NCI-H2196 treated with DMSO at 0.1 percent for 48 hours (cell line): ENCODE measurements at regions not wholly inside any gene's neighbourhood (a gene's known extent, or its start where the extent isn't known, plus 50 kb on each side); places are given as distances from the start of the nearest gene placed in this dataset.
A peak's percentile ranks its signal among the peaks of the same experiment; 100 is the strongest.

Source experiments
- DNase-seq: peaks from one replicate; lab custom pipeline; 2025; ENCODE audit not compliant: unreplicated experiment; lab: John Stamatoyannopoulos, UW

DNA sequence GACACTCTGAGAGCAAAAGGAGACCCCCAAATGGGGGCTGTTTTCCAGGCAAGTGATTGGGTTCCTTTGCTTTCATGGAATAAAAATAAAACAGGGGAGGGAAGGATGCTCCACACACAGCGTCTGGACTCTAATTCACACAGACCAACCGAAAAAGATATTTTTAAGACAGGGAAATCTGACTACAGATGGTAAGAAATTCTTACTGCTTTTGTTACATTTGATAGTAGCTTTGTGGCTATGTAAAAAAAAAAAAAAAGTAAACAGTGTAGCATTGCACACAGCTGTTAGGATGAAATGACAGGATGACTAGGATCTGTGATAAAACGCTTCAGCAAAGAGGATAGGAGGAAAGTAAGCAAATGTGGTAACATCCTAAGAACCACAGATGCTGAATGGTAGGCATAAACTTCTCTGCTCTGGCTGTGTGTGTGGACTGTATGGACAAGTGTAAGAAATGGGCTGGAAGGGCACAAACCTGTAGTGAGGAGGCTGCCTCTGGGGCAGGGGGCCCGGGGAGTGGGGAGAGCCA is 207.6 kb downstream of the ANAPC1 start:
- DNase-seq = no peak

GRCh38 chr2:111678161-111678560 is 205.8 kb downstream of the ANAPC1 start:
- DNase-seq = no peak

DNA sequence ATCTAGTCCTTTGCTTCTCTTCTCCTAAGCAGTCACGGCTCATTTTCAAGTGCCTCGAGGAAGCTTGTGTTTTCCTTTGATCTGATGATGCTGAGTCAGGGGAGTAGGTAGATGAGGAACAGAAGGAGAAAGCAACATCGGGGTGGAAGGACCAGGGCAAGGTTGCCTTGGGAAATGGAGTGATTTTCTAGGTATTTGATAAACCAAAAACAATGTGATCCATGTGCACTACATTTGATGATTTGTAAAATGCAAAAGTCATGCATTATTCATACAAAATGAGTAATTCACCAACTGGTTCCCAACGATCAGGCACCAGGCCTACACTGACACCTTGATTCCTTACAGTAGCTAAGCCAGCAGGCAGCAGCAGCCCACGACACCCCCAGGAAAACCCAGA is 205.3 kb downstream of the ANAPC1 start:
- no peak for DNase-seq

DNA sequence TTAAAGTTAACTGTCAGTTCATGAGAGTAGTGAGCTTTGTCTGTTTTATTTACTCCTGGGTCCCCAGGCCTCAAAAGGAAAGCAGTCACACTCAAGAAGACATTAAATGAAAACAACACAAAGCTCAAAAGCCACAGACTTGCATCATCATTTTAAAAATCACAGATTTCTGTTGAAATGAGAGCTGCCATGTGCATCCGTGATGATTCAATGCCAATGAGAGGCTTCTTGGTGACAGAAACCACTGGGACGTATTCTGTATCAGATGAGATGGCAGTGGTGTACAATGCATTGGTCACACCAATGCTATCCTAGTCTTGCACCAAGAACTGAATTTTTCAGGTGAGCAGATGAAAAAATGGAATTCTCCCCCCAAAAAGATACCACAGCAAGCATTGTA is 204.8 kb downstream of the ANAPC1 start:
- no peak for DNase-seq

- no peak for DNase-seq
Observed at GRCh38 chr2:111684611-111685010, 199.4 kb downstream of the ANAPC1 start.

DNA sequence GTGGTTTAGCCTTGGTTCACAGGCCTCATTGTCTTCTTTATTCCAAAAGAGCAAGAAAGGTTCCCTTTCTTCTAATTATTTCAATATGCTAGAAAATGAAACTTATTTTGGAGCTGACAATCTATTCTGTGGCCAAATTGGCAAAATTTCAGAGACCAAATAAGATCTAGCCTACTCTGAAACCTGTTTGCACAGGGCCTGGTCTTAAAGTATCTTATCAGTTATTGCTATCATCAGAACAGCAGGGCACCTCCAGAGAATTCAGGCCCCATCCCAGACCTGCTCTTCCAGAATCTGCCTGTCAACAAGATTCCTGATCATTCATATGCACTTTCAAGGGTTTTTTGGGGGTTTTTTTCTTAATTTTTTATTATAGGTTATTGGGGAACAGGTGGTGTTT is 198.7 kb downstream of the ANAPC1 start:
- no peak for DNase-seq

GRCh38 chr2:111686994-111687393 is 197.0 kb downstream of the ANAPC1 start:
- DNase-seq = no peak

DNA sequence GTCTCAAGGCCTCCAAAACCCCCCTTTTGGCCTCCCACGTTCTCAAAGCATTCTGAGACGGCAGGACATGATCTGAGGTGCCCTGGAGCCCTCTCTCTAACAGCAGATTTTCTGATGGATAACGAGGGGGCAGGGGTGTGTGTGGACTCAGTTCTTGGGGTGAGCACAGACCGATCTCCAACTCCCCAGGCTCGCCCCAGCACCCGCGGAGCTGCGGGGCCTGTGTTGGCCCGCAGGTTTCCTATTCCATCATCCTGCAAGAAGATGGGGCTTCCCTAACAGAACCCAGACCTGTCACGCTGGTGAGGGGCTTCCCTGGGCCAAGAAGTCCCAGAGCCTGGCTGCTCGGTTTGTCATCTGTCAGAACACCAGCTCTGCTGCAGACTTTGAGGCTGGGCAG is 196.1 kb downstream of the ANAPC1 start:
- no peak for DNase-seq

DNA sequence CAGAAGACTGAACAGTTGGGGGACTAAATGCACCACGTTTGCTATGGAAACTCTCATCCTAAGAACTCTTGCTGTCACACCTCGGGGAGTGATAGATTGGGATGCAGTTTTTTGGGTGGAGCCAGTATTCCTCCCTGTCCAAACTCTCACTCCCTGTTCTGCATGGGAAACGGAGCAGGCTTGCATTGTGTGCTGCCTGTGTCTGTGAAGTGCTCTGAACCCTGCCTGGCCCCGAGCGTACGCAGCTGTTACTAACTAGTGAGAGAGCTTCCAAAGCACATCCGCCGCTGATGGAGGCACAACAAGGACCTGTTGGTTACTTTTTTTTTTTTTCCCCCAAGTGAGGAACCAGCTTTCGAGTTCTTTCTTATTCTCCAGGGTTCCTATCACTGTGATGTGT is 195.5 kb downstream of the ANAPC1 start:
- no peak for DNase-seq

DNA sequence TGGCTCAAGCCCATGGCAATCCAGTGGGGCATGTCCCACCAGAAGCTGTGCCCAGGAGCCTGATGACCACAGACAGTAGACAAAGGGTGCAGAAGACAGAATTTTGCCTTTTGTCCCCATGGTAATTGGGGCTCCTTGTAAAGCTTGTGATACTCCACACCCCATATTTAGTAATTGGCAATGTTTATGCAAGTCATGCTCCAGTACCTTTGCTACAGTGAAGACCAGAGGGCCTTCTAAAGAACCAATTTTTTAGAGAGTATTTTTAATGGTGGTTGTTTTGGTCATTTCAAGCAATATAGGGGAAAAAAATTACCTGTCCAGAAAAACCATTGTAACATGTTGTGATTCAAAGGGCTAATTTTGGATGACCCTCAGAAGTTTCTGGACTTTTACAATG is 194.8 kb downstream of the ANAPC1 start:
- no peak for DNase-seq

GRCh38 chr2:111689941-111690340 is 194.1 kb downstream of the ANAPC1 start:
- DNase-seq = no peak

- no peak for DNase-seq
Observed at GRCh38 chr2:111691164-111691875, 192.7 kb downstream of the ANAPC1 start.

DNA sequence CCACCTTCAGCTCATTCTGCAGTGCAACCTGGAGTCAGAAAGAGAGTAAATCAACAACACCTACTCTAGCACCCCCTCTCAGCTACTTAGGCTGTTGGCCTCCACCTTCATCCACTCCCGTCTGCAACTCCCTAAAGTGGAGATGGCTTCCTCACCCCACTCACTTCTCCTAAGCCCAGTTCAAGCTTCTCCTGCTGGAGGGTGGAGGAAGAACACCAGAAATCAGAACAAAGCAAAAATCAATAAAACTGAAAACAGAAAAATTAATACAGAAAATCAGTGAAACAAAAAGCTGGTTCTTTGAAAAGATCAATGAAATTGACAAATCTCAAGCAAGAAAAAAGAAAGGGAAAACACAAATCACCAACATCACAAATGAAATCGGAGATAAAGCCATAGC is 191.7 kb downstream of the ANAPC1 start:
- no peak for DNase-seq

DNA sequence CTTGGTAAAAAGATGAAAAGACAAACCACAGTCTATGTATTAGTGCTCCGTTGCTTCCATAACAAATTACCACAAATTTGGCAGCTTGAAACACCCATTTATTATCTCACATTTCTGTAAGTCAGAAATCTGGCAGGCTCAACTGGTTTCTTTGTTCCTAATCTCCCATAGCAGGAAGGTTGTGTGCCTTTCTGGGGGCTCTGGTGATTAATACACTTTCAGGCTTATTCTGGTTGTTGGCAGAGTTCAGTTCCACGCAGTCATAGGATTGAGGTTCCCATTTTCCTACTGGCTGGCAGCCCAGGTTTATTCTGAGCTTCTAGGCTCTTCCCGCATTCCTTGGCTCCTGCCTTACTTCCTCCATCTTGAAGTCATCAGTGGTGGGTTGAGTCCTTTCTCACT is 189.3 kb downstream of the ANAPC1 start:
- DNase-seq = no peak

GRCh38 chr2:111695441-111696007 is 188.5 kb downstream of the ANAPC1 start:
- DNase-seq = no peak

DNA sequence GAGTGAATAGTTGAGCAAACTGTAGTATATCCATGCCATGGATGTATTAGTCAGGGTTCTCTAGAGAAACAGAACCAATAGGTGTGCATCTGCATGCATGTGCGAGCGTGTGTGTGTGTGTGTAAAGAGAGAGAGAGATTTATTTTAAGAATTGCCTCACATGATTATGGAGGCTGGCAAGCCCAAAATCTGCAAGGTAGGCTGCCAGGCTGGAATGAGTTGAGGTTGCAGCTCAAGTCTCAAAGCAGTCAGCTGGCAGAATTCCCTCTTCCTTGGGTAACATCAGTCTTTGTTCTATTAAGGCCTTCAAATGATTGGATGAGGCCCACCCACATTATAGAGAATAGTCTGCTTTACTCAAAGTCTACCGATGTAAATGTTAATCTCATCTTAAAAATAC is 187.8 kb downstream of the ANAPC1 start:
- no peak for DNase-seq

GRCh38 chr2:111697560-111697959 is 186.4 kb downstream of the ANAPC1 start:
- no peak for DNase-seq

GRCh38 chr2:111698089-111698488 is 185.9 kb downstream of the ANAPC1 start:
- no peak for DNase-seq

DNA sequence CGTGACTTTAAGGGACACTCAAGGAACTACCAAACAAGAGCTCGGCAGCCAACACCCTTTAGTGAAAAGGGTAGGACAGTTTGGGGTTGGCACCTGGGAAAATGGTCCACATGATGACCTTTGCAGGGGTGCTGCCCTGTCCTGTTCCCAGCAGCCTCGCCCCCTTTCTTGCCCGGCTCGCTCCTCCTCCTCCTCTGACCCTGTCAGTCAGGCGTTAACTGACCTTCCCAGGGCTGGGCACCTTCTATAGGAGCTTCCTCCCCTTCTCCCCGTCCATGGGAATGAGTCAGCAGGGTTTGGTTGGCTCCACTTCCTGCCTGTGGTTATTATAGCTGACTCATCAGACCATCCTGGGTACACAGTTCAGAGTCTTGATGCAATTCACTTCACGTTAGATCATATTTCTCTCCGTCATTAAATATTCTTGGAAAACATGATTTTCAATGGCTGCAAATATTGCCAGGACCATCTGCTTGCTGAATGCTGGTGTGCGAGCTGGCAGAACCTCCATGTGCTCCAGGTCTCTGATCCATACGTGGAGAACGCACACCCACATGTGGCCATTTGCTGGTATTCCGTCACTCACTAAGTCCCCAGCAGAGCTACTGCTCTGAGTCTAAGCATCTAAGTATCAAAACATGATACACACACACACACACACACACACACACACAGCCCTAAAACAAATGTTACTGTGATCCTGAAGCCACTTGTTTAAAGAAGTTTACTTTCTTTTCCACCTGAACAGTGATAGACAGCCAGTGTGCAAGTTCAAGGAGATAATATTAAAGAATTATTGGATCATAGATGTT is 185.0 kb downstream of the ANAPC1 start:
- peak; percentile 89 for DNase-seq

- DNase-seq = no peak
Observed at GRCh38 chr2:111701266-111701665, 182.7 kb downstream of the ANAPC1 start.

GRCh38 chr2:111701798-111702118 is 182.2 kb downstream of the ANAPC1 start:
- DNase-seq = no peak

DNA sequence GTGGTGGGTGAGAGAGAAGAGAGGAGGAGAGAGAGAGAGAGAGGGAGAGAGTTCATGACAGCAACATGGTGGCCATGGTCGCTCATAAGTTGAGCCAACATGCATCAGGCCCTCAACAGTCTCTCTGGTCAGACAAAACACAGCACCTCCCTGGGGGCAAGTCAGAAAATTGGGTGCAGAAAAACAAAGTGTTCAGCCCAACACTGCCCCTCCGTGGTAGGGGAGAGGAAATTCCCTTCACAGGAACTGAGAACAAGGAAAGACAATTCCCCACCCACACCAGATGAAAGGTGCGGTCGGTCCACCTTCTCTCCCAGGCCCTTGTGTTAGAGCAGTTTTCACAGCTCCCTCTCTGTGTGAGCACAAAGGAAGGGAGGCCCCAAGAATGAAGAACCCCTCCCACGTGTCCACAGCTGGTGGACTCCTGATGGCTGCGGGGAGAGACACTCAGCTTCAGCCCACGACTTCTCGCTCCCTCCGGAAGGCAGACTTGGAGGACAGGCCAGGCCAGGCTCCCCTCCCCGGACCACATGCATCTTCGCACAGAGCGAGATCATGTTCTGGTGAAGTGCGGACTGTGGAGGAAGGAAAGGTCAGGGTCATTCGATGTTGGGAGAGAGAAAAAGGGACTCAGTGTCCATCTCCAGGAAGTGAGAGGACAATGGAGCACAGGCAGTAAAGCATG is 181.7 kb downstream of the ANAPC1 start:
- DNase-seq = peak; percentile 27
